ENCODE measurements at regions not wholly inside any gene's neighbourhood (a gene's known extent, or its start where the extent isn't known, plus 50 kb on each side); places are given as distances from the start of the nearest gene placed in this dataset.
"Not testable (repeated sequence)": the region's sequence is repeated elsewhere in the genome, so short reads cannot be mapped to it uniquely, and the experiment has no call there.

- no peak for DNase-seq (ENCODE audit: low read depth in 2 of 3, low spot score in 2 of 3)
Measured at GRCh38 chr10:8817299-8817698, 762.8 kb downstream of the GATA3 start.

GRCh38 chr10:8825611-8826010 lies 771.1 kb downstream of the GATA3 start:
- DNase-seq (ENCODE audit: low read depth in 2 of 3, low spot score in 2 of 3): no peak

- DNase-seq (ENCODE audit: low read depth in 2 of 3, low spot score in 2 of 3): no peak
Measured at GRCh38 chr10:8829592-8829991, 775.1 kb downstream of the GATA3 start.

GRCh38 chr10:8830048-8830447 lies 775.6 kb downstream of the GATA3 start:
- DNase-seq (ENCODE audit: low read depth in 2 of 3, low spot score in 2 of 3): no peak

GRCh38 chr10:8830876-8831275 lies 776.4 kb downstream of the GATA3 start:
- DNase-seq (ENCODE audit: low read depth in 2 of 3, low spot score in 2 of 3): no peak

- no peak for DNase-seq (ENCODE audit: low read depth in 2 of 3, low spot score in 2 of 3)
Measured at GRCh38 chr10:8835453-8836167, 781.1 kb downstream of the GATA3 start.

- no peak for DNase-seq (ENCODE audit: low read depth in 2 of 3, low spot score in 2 of 3)
Measured at GRCh38 chr10:8840356-8840755, 785.9 kb downstream of the GATA3 start.

GRCh38 chr10:8844141-8844540 lies 789.7 kb downstream of the GATA3 start:
- no peak for DNase-seq (ENCODE audit: low read depth in 2 of 3, low spot score in 2 of 3)

GRCh38 chr10:8852546-8852945 lies 798.1 kb downstream of the GATA3 start:
- no peak for DNase-seq (ENCODE audit: low read depth in 2 of 3, low spot score in 2 of 3)

GRCh38 chr10:8853048-8853447 lies 798.6 kb downstream of the GATA3 start:
- DNase-seq (ENCODE audit: low read depth in 2 of 3, low spot score in 2 of 3): no peak

- DNase-seq (ENCODE audit: low read depth in 2 of 3, low spot score in 2 of 3): not testable (repeated sequence)
Measured at GRCh38 chr10:8868924-8869323, 814.4 kb downstream of the GATA3 start.

GRCh38 chr10:8873310-8873709 lies 818.8 kb downstream of the GATA3 start:
- DNase-seq (ENCODE audit: low read depth in 2 of 3, low spot score in 2 of 3): peak in 1 of 3 donors; percentile 7

GRCh38 chr10:8874268-8874667 lies 819.8 kb downstream of the GATA3 start:
- DNase-seq (ENCODE audit: low read depth in 2 of 3, low spot score in 2 of 3): no peak

- no peak for DNase-seq (ENCODE audit: low read depth in 2 of 3, low spot score in 2 of 3)
Measured at GRCh38 chr10:8874972-8875371, 820.5 kb downstream of the GATA3 start.

- DNase-seq (ENCODE audit: low read depth in 2 of 3, low spot score in 2 of 3): no peak
Measured at GRCh38 chr10:8876171-8876570, 821.7 kb downstream of the GATA3 start.

GRCh38 chr10:8889538-8889937 lies 835.0 kb downstream of the GATA3 start:
- DNase-seq (ENCODE audit: low read depth in 2 of 3, low spot score in 2 of 3): no peak

GRCh38 chr10:8893102-8893501 lies 838.6 kb downstream of the GATA3 start:
- no peak for DNase-seq (ENCODE audit: low read depth in 2 of 3, low spot score in 2 of 3)

GRCh38 chr10:8894148-8894547 lies 839.7 kb downstream of the GATA3 start:
- no peak for DNase-seq (ENCODE audit: low read depth in 2 of 3, low spot score in 2 of 3)

GRCh38 chr10:8897769-8898168 lies 843.3 kb downstream of the GATA3 start:
- no peak for DNase-seq (ENCODE audit: low read depth in 2 of 3, low spot score in 2 of 3)

GRCh38 chr10:8898745-8899330 lies 844.4 kb downstream of the GATA3 start:
- DNase-seq (ENCODE audit: low read depth in 2 of 3, low spot score in 2 of 3): no peak

- DNase-seq (ENCODE audit: low read depth in 2 of 3, low spot score in 2 of 3): no peak
Measured at GRCh38 chr10:8902926-8903325, 848.4 kb downstream of the GATA3 start.

- DNase-seq (ENCODE audit: low read depth in 2 of 3, low spot score in 2 of 3): no peak
Measured at GRCh38 chr10:8908013-8908412, 853.5 kb downstream of the GATA3 start.

- no peak for DNase-seq (ENCODE audit: low read depth in 2 of 3, low spot score in 2 of 3)
Measured at GRCh38 chr10:8910314-8910713, 855.8 kb downstream of the GATA3 start.

Data from hematopoietic multipotent progenitor cell (in vitro differentiated cells).